H1 (cell line): ENCODE measurements at regions not wholly inside any gene's neighbourhood (a gene's known extent, or its start where the extent isn't known, plus 50 kb on each side); places are given as distances from the start of the nearest gene placed in this dataset.

ENCODE experiments used
- CTCF ChIA-PET: fragments of 300-600 bp; sonication (Branson Sonifier 250); formaldehyde crosslinking; loops from one replicate; lab custom pipeline; 2021; ENCODE audit not compliant: partially characterized antibody; lab: Charles Lee
- POLR2A ChIA-PET: fragments of 300-600 bp; sonication (Branson Sonifier 250); formaldehyde crosslinking; loops from one replicate; lab custom pipeline; 2021; ENCODE audit warnings: inconsistent platforms; ENCODE audit not compliant: partially characterized antibody; lab: Charles Lee
- DNase-seq, 2 experiments: peaks; one replicate each; pipeline versions ENCODE4 v3.0.0 to v3.0.0-alpha.2; 2010 to 2022; ENCODE audit warnings: low spot score in 2 of 2, low read depth in 1 of 2, mixed read lengths in 1 of 2
- FAIRE-seq: peaks from 2 replicates; lab custom pipeline; 2011; peaks lifted over from hg19 to GRCh38; lab: Jason Lieb, UNC
- H2AFZ ChIP-seq: 2 replicates; pipeline ENCODE4 v1.8.1; 2012; ENCODE audit warnings: low read length, inconsistent platforms
- H2AK5ac ChIP-seq: 2 replicates; pipeline ENCODE4 v1.6.1; 2013; ENCODE audit warnings: low read depth, low read length
- H2BK120ac ChIP-seq: replicated peaks from 2 replicates; pipeline ENCODE3; 2013; ENCODE audit warnings: low read depth, low read length, inconsistent platforms
- H2BK12ac ChIP-seq: 2 replicates; pipeline ENCODE4 v1.6.1; 2013; ENCODE audit warnings: low read depth, low read length
- H2BK15ac ChIP-seq: 2 replicates; pipeline ENCODE4 v1.6.1; 2013; ENCODE audit warnings: low read length
- H2BK20ac ChIP-seq: 2 replicates; pipeline ENCODE4 v1.6.1; 2013; ENCODE audit warnings: low read length
- H2BK5ac ChIP-seq: 2 replicates; pipeline ENCODE4 v1.6.1; 2013; ENCODE audit warnings: low read depth, low read length
- H3K14ac ChIP-seq: 2 replicates; pipeline ENCODE4 v1.6.1; 2013; ENCODE audit warnings: inconsistent platforms; ENCODE audit not compliant: insufficient read length
- H3K18ac ChIP-seq: 2 replicates; pipeline ENCODE4 v1.6.1; 2013; ENCODE audit warnings: low read length; ENCODE audit errors: extremely low read depth
- H3K23ac ChIP-seq: 2 replicates; pipeline ENCODE4 v1.6.1; 2013; ENCODE audit warnings: inconsistent platforms; ENCODE audit not compliant: insufficient read length
- H3K23me2 ChIP-seq: 2 replicates; pipeline ENCODE4 v1.6.1; 2013; ENCODE audit warnings: low read depth, low read length
- H3K27ac ChIP-seq: 2 replicates; pipeline ENCODE4 v1.6.1; 2011; ENCODE audit warnings: low read depth, low read length, inconsistent platforms
- H3K27me3 ChIP-seq, 4 experiments: replicated peaks in 1 of 4; 1 replicate in 1 of 4; 2 replicates in 3 of 4; pipeline versions ENCODE4 v1.6.1 to v1.8.1; 2011 to 2013; ENCODE audit warnings: low read length in 3 of 4, mild to moderate bottlenecking in 3 of 4, inconsistent platforms in 2 of 4, mixed read lengths in 2 of 4, moderate library complexity in 1 of 4; ENCODE audit not compliant: control insufficient read depth in 3 of 4, insufficient read depth in 3 of 4; ENCODE audit errors: extremely low read depth in 1 of 4
- H3K36me3 ChIP-seq, 4 experiments: 2 replicates each; pipeline versions ENCODE4 v1.6.1 to v1.8.1; 2011 to 2013; ENCODE audit warnings: mild to moderate bottlenecking in 4 of 4, low read length in 3 of 4, moderate library complexity in 2 of 4, control low read depth in 1 of 4, inconsistent platforms in 1 of 4; ENCODE audit not compliant: insufficient read depth in 4 of 4, control insufficient read depth in 2 of 4
- H3K4ac ChIP-seq: replicated peaks from 2 replicates; pipeline ENCODE3; 2013; ENCODE audit warnings: low read length, low read depth, mixed read lengths, inconsistent platforms; ENCODE audit not compliant: insufficient read length
- H3K4me1 ChIP-seq, 4 experiments: replicated peaks in 1 of 4; 1 replicate in 1 of 4; 2 replicates in 3 of 4; pipeline versions ENCODE4 v1.6.1 to v1.8.1; 2011 to 2013; ENCODE audit warnings: low read length in 3 of 4, inconsistent platforms in 2 of 4, mixed read lengths in 1 of 4; ENCODE audit not compliant: insufficient read depth in 4 of 4, control insufficient read depth in 3 of 4
- H3K4me2 ChIP-seq, 2 experiments: 2 replicates each; pipeline versions ENCODE4 v1.6.1 to v1.8.1; 2011 to 2013; ENCODE audit warnings: low read depth in 2 of 2, low read length in 2 of 2, control low read depth in 1 of 2, inconsistent platforms in 1 of 2, mild to moderate bottlenecking in 1 of 2; ENCODE audit not compliant: insufficient read depth in 1 of 2
- H3K4me3 ChIP-seq, 4 experiments: fragments of 200-600, 300-600 bp in 1 of 4; sonication (generic), shearing (Covaris generic), sonication (Bioruptor Twin) in 1 of 4; 2 replicates each; pipeline versions ENCODE4 v1.5.1 to v1.8.1; 2011 to 2016; ENCODE audit warnings: low read length in 4 of 4, low read depth in 3 of 4, control low read depth in 2 of 4, inconsistent platforms in 2 of 4, mild to moderate bottlenecking in 2 of 4, mixed read lengths in 1 of 4, moderate library complexity in 1 of 4; ENCODE audit not compliant: insufficient read depth in 2 of 4; ENCODE audit errors: extremely low read depth in 1 of 4
- H3K56ac ChIP-seq: replicated peaks from 2 replicates; pipeline ENCODE3; 2013; ENCODE audit warnings: low read depth, mild to moderate bottlenecking, mixed read lengths, low read length, inconsistent platforms; ENCODE audit not compliant: insufficient read length
- H3K79me1 ChIP-seq: 2 replicates; pipeline ENCODE4 v1.6.1; 2013; ENCODE audit warnings: low read depth, low read length, control low read depth
- H3K79me2 ChIP-seq, 2 experiments: 2 replicates each; pipeline versions ENCODE4 v1.6.1 to v1.8.1; 2012 to 2013; ENCODE audit warnings: low read length in 2 of 2, mild to moderate bottlenecking in 2 of 2, inconsistent platforms in 1 of 2; ENCODE audit not compliant: insufficient read depth in 2 of 2, control insufficient read depth in 1 of 2
- H3K9ac ChIP-seq, 4 experiments: replicated peaks in 1 of 4; 1 replicate in 1 of 4; 2 replicates in 3 of 4; pipeline versions ENCODE4 v1.6.1 to v1.8.1; 2011 to 2013; ENCODE audit warnings: low read depth in 3 of 4, low read length in 3 of 4, control low read depth in 2 of 4, mild to moderate bottlenecking in 2 of 4, moderate library complexity in 2 of 4, inconsistent platforms in 1 of 4; ENCODE audit errors: extremely low read depth in 1 of 4
- H3K9me3 ChIP-seq, 2 experiments: 2 replicates each; pipeline versions ENCODE4 v1.6.1 to v1.8.1; 2012 to 2013; ENCODE audit warnings: mild to moderate bottlenecking in 2 of 2, moderate library complexity in 2 of 2, control low read depth in 1 of 2, inconsistent platforms in 1 of 2, low read depth in 1 of 2, low read length in 1 of 2, mixed read lengths in 1 of 2; ENCODE audit not compliant: insufficient read depth in 2 of 2
- H4K20me1 ChIP-seq, 2 experiments: replicated peaks in 1 of 2; 2 replicates each; pipeline versions ENCODE3 to v1.8.1; 2011 to 2013; ENCODE audit warnings: inconsistent platforms in 2 of 2, low read length in 2 of 2, mild to moderate bottlenecking in 1 of 2; ENCODE audit not compliant: insufficient read depth in 2 of 2, control insufficient read depth in 1 of 2
- H4K5ac ChIP-seq: 2 replicates; pipeline ENCODE4 v1.6.1; 2013; ENCODE audit warnings: low read length, low read depth, mixed read lengths, inconsistent platforms; ENCODE audit not compliant: insufficient read length
- H4K8ac ChIP-seq: 2 replicates; pipeline ENCODE4 v1.8.0; 2013; ENCODE audit warnings: mild to moderate bottlenecking, moderate library complexity, low read length, inconsistent platforms; ENCODE audit not compliant: insufficient read depth; ENCODE audit errors: extremely low read depth
- H4K91ac ChIP-seq: replicated peaks from 2 replicates; pipeline ENCODE3; 2013; ENCODE audit warnings: low read length, mixed read lengths, inconsistent platforms; ENCODE audit not compliant: insufficient read length
- CBX5 ChIP-seq: fragments of 300-800, 300-1000 bp; sonication (generic); IDR thresholded peaks from 2 replicates; pipeline ENCODE4 v1.7.1; 2016; ENCODE audit warnings: antibody characterized with exemption, low read length, low read depth
- CHD1 ChIP-seq: IDR thresholded peaks from 2 replicates; pipeline ENCODE4 v1.6.1; 2012; ENCODE audit warnings: low read depth, low read length, improper control_type of control experiment
- CHD2 ChIP-seq: IDR thresholded peaks from 2 replicates; pipeline ENCODE4 v1.6.1; 2012; ENCODE audit warnings: low read length, improper control_type of control experiment
- NANOG ChIP-seq: IDR thresholded peaks from 2 replicates; pipeline ENCODE4 v1.6.1; 2011; ENCODE audit warnings: low read length, low read depth, mild to moderate bottlenecking, inconsistent platforms; ENCODE audit not compliant: insufficient read depth, poor library complexity, severe bottlenecking
- SAP30 ChIP-seq: fragments of 300-600 bp; sonication (generic); IDR thresholded peaks from 2 replicates; pipeline ENCODE4 v1.7.1; 2012; ENCODE audit warnings: low read length, moderate library complexity, mild to moderate bottlenecking, inconsistent platforms; ENCODE audit not compliant: insufficient read depth, insufficient replicate concordance
- SIRT6 ChIP-seq: IDR thresholded peaks from one replicate; pipeline ENCODE4 v1.7.1; 2012; ENCODE audit warnings: low read length, inconsistent platforms
- SIX5 ChIP-seq: IDR thresholded peaks from 2 replicates; pipeline ENCODE4 v1.6.1; 2011; ENCODE audit warnings: mild to moderate bottlenecking, low read depth, low read length
- TCF12 ChIP-seq: IDR thresholded peaks from 2 replicates; pipeline ENCODE4 v1.6.1; 2011; ENCODE audit warnings: low read depth, mild to moderate bottlenecking, low read length
- TEAD4 ChIP-seq: IDR thresholded peaks from 2 replicates; pipeline ENCODE4 v1.6.1; 2012; ENCODE audit warnings: low read depth, low read length, inconsistent platforms, mixed read lengths
- WGBS, 2 experiments: shearing (Covaris generic) in 1 of 2; methylation state at CpG; one replicate each; pipeline versions ENCODE4 v1.1.6 to v1.1.7; 2013 to 2015; ENCODE audit warnings: low lambda C conversion rate in 2 of 2, mixed read lengths in 2 of 2, inconsistent platforms in 1 of 2, low coverage in 1 of 2, missing lambda C conversion rate in 1 of 2; ENCODE audit not compliant: insufficient replicate concordance in 2 of 2, insufficient coverage in 1 of 2, insufficient read length in 1 of 2; ENCODE audit errors: extremely low coverage in 1 of 2, missing lambda C conversion rate in 1 of 2; 5-methylcytosine and 5-hydroxymethylcytosine counted together
- TF ChIP-seq, protein P1 (sequence below): IDR thresholded peaks from 2 replicates; pipeline ENCODE4 v1.6.1; 2012; ENCODE audit warnings: inconsistent platforms

DNA sequence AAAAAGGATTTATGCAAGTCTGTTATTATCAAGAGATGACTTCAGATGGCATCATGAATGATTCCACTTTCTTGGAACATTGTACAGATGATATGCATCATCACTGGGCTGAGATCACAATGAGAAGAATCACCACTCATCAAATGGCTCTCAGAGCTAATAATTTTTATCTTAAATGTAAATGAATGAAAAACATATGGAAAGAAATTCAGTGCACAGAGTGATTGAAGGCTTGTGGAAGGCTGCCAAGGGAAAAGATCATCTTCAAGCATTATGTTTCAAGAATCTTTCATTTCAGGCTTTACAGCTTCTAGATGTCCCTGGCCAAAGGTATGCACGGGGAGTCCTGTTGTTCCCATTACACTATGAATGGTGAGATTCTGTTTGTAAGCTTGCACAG is 955.7 kb downstream of the TTLL7 start:
- Histone ChIP-seq H3K79me2 (no peaks in the 10 kb centered on the region), H3K27me3 (no peaks in the 10 kb centered on the region), H3K9ac (no peak overlapping the region)
- TF ChIP-seq CHD2 (no peak), NANOG (no peak), CBX5 (no peak), TCF12 (no peak), CHD1 (no peak), SAP30 (no peak), TEAD4 (no peak), SIRT6 (no peak), SIX5 (no peak)
- TF ChIP-seq, protein P1, sequence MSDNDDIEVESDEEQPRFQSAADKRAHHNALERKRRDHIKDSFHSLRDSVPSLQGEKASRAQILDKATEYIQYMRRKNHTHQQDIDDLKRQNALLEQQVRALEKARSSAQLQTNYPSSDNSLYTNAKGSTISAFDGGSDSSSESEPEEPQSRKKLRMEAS, result no peak
- TF ChIP-seq, all 59 proteins: peak for 0
- Histone ChIP-seq H3K14ac (no peak overlapping the region), H2BK5ac (no peak overlapping the region), H3K4ac (no peak overlapping the region), H2BK15ac (no peak overlapping the region), H3K4me2 (no peak overlapping the region), H2AK5ac (no peak overlapping the region), H2BK12ac (no peak overlapping the region), H4K8ac (no peak overlapping the region), H2BK120ac (no peak overlapping the region), H3K36me3 (no peaks in the 10 kb centered on the region), H3K23ac (no peak overlapping the region), H3K18ac (no peak overlapping the region), H4K20me1 (no peaks in the 10 kb centered on the region), H3K79me1 (no peaks in the 10 kb centered on the region), H3K4me3 (no peak overlapping the region), H3K9me3 (no peaks in the 10 kb centered on the region), H2AFZ (no peak overlapping the region), H3K27ac (no peak overlapping the region), H3K4me1 (no peaks in the 10 kb centered on the region), H4K5ac (no peak overlapping the region), H4K91ac (no peak overlapping the region), H3K23me2 (no peaks in the 10 kb centered on the region), H3K56ac (no peak overlapping the region), H2BK20ac (no peak overlapping the region)
- FAIRE-seq (no peak), DNase-seq (no peak)
- WGBS, 2 experiments, result 92% methylated on average over 1 of the region's 1 CpG; no CpG with 5 or more reads in 1 of the 2 experiments
- ChIA-PET CTCF (no interaction called here), POLR2A (no interaction called here)
